ENCODE measurements at regions not wholly inside any gene's neighbourhood (a gene's known extent, or its start where the extent isn't known, plus 50 kb on each side); places are given as distances from the start of the nearest gene placed in this dataset.

GRCh38 chr3:164498917-164499316 lies 579.4 kb downstream of the SI start:
- Histone ChIP-seq H3K4me3 (ENCODE audit: low read depth in 2 of 2, low read length in 1 of 2) (no peak overlapping the region), H4K20me1 (ENCODE audit: insufficient read depth) (no peaks in the 10 kb centered on the region), H3K9ac (no peak overlapping the region), H3K9me3 (no peaks in the 10 kb centered on the region), H3K9me2 (no peaks in the 10 kb centered on the region), H2AFZ (ENCODE audit: low read depth) (no peak overlapping the region), H3K27ac (ENCODE audit: low read depth in 2 of 2, low read length in 1 of 2) (no peak overlapping the region), H3K4me1 (ENCODE audit: control insufficient read depth in 1 of 2, insufficient read depth in 2 of 2, low read depth in 1 of 2, low read length in 1 of 2) (no peaks in the 10 kb centered on the region), H3K36me3 (replicated peaks in 1 of 2; ENCODE audit: control insufficient read depth in 1 of 2, insufficient read depth in 2 of 2, low read length in 1 of 2) (no peaks in the 10 kb centered on the region), H3K27me3 (ENCODE audit: insufficient read depth) (no peaks in the 10 kb centered on the region), H3K79me2 (ENCODE audit: insufficient read depth) (no peaks in the 10 kb centered on the region), H3K4me2 (no peak overlapping the region), H3F3A (replicated peaks; ENCODE audit: insufficient read depth) (no peaks in the 10 kb centered on the region)
- ChIA-PET POLR2A (no interaction called here), CTCF (no interaction called here)
- TF ChIP-seq SIN3A (IDR thresholded peaks at IDR 0.05; ENCODE audit: borderline replicate concordance, low read depth, low read length) (no peak), REST (IDR thresholded peaks at IDR 0.05; ENCODE audit: low read depth, low read length) (no peak), RCOR1 (IDR thresholded peaks at IDR 0.05; ENCODE audit: low read length) (no peak), MAX (IDR thresholded peaks at IDR 0.05; ENCODE audit: low read depth) (no peak), MEF2A (IDR thresholded peaks at IDR 0.05; ENCODE audit: borderline replicate concordance, low read depth) (no peak), EP300 (IDR thresholded peaks at IDR 0.05; ENCODE audit: borderline replicate concordance in 1 of 2, low read depth in 1 of 2, low read length in 1 of 2) (no peak), POLR2AphosphoS5 (IDR thresholded peaks at IDR 0.05; ENCODE audit: low read depth, low read length) (no peak)
- no peak for DNase-seq

GRCh38 chr3:164488893-164489292 lies 589.4 kb downstream of the SI start:
- H3K79me2 ChIP-seq (ENCODE audit: insufficient read depth) = no peaks in the 10 kb centered on the region
- ChIA-PET POLR2A (no interaction called here), CTCF (no interaction called here)
- H3K27ac ChIP-seq (ENCODE audit: low read depth in 2 of 2, low read length in 1 of 2) = no peak overlapping the region
- H2AFZ ChIP-seq (ENCODE audit: low read depth) = no peak overlapping the region
- WGBS (ENCODE audit: low lambda C conversion rate) = 45% methylated on average over 2 of the region's 2 CpGs
- H3K9ac ChIP-seq = no peak overlapping the region
- no peaks in the 10 kb centered on the region for H3F3A ChIP-seq (replicated peaks; ENCODE audit: insufficient read depth)
- no peaks in the 10 kb centered on the region for H3K36me3 ChIP-seq (replicated peaks in 1 of 2; ENCODE audit: control insufficient read depth in 1 of 2, insufficient read depth in 2 of 2, low read length in 1 of 2)
- H3K27me3 ChIP-seq (ENCODE audit: insufficient read depth) = no peaks in the 10 kb centered on the region
- TF ChIP-seq RFX5 (IDR thresholded peaks at IDR 0.05; ENCODE audit: low read length) (no peak), RXRA (IDR thresholded peaks at IDR 0.05; ENCODE audit: borderline replicate concordance, low read depth) (no peak), PBX3 (IDR thresholded peaks at IDR 0.05) (no peak), MXI1 (IDR thresholded peaks at IDR 0.05; ENCODE audit: low read depth, low read length) (no peak), MAX (IDR thresholded peaks at IDR 0.05; ENCODE audit: low read depth) (no peak), FOXJ3 (CRISPR knock-in tag; IDR thresholded peaks at IDR 0.05) (no peak), YY1 (IDR thresholded peaks at IDR 0.05; ENCODE audit: low read depth) (no peak), GABPA (IDR thresholded peaks at IDR 0.05; ENCODE audit: low read depth) (no peak), USF1 (IDR thresholded peaks at IDR 0.05; ENCODE audit: borderline replicate concordance, low read depth) (no peak), FOSL2 (IDR thresholded peaks at IDR 0.05; ENCODE audit: borderline replicate concordance, low read depth) (no peak), TEAD4 (IDR thresholded peaks at IDR 0.05; ENCODE audit: borderline replicate concordance, insufficient read depth) (no peak)
- no peak overlapping the region for H3K4me2 ChIP-seq
- no peak overlapping the region for H3K4me3 ChIP-seq (ENCODE audit: low read depth in 2 of 2, low read length in 1 of 2)
- no peaks in the 10 kb centered on the region for H3K9me2 ChIP-seq
- H3K4me1 ChIP-seq (ENCODE audit: control insufficient read depth in 1 of 2, insufficient read depth in 2 of 2, low read depth in 1 of 2, low read length in 1 of 2) = no peaks in the 10 kb centered on the region
- no peaks in the 10 kb centered on the region for H4K20me1 ChIP-seq (ENCODE audit: insufficient read depth)
- no peaks in the 10 kb centered on the region for H3K9me3 ChIP-seq
- no peak for DNase-seq

All from SK-N-SH (cell line).